Panc1 (cell line): ENCODE measurements at regions not wholly inside any gene's neighbourhood (a gene's known extent, or its start where the extent isn't known, plus 50 kb on each side); places are given as distances from the start of the nearest gene placed in this dataset.

Experiments used
- CTCF ChIP-seq: fragments of 450-650 bp; IDR thresholded peaks from 2 replicates; pipeline ENCODE4 v1.5.1; 2017; ENCODE audit warnings: mild to moderate bottlenecking
- POLR2AphosphoS5 ChIP-seq: IDR thresholded peaks from 2 replicates; pipeline ENCODE4 v1.6.1; 2012; ENCODE audit warnings: mild to moderate bottlenecking, low read depth, low read length, moderate library complexity
- REST ChIP-seq, 2 experiments: IDR thresholded peaks; 2 replicates each; pipeline ENCODE4 v1.6.1; 2011 to 2012; ENCODE audit warnings: low read depth in 2 of 2, control low read depth in 1 of 2, low read length in 1 of 2, mild to moderate bottlenecking in 1 of 2, moderate library complexity in 1 of 2; ENCODE audit not compliant: insufficient read depth in 1 of 2
- SIN3A ChIP-seq: IDR thresholded peaks from 2 replicates; pipeline ENCODE4 v1.6.1; 2012; ENCODE audit warnings: low read depth, mild to moderate bottlenecking, low read length, moderate library complexity, borderline replicate concordance; ENCODE audit not compliant: insufficient read depth
- TCF7L2 ChIP-seq: IDR thresholded peaks from 2 replicates; pipeline ENCODE4 v1.6.1; 2011; ENCODE audit warnings: mild to moderate bottlenecking, low read depth, low read length, inconsistent platforms

- TF ChIP-seq CTCF (no peak), REST (IDR thresholded peaks at IDR 0.05; ENCODE audit: insufficient read depth in 1 of 2, low read depth in 2 of 2, low read length in 1 of 2) (no peak), TCF7L2 (no peak), POLR2AphosphoS5 (no peak), SIN3A (no peak)
These were observed 142.1 kb upstream of the RSPO3 start for GRCh38 chr6:126976253-126976797.
